GM18508 (cell line): ENCODE measurements at regions not wholly inside any gene's neighbourhood (a gene's known extent, or its start where the extent isn't known, plus 50 kb on each side); places are given as distances from the start of the nearest gene placed in this dataset.

Experiments used
- ATAC-seq: cut with Tn5 transposase; IDR thresholded peaks from one replicate; pipeline ENCODE4 v1.9.1; 2021; ENCODE audit warnings: moderate number of reproducible peaks; ENCODE audit not compliant: insufficient read depth, unreplicated experiment

DNA sequence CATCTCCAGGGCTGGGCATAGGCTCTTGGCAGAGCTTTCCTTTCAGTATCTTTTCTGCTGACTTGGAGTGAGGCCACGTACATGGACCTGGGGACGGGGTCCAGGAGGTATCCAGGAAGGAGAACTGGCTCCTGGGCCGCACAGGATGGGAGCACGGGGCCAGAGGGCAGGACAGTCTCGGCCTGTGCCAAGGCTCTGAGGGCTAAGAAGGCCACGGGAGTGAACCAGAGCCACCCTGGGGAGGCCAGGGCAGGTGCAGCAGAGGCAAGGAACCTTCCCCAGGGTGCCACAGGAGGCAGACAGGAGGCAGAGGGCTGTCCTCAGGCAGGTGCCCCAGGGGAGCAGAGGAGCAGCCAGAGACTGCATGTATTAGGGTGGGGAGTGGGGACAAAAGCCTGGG is 50.3 kb downstream of the PLXNA1 start:
- no peak for ATAC-seq

DNA sequence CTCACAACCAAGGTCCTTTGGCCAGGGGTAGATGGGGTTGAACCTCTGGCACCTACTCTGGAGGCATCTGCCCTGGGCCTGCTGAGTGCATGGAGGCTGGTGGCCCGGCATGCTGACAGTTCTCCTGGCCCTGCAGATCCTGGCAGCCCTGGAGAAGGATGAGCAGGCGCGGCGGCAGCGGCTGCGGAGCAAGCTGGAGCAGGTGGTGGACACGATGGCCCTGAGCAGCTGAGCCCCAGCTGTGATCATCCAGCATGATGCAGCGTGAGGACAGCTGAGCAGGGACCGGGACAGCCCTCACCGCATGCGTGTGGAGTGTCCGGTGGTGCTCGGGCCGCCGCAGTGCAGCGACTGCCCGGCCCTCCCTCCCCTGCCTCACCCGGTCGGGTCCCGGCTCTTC is 50.9 kb downstream of the PLXNA1 start:
- no peak for ATAC-seq

DNA sequence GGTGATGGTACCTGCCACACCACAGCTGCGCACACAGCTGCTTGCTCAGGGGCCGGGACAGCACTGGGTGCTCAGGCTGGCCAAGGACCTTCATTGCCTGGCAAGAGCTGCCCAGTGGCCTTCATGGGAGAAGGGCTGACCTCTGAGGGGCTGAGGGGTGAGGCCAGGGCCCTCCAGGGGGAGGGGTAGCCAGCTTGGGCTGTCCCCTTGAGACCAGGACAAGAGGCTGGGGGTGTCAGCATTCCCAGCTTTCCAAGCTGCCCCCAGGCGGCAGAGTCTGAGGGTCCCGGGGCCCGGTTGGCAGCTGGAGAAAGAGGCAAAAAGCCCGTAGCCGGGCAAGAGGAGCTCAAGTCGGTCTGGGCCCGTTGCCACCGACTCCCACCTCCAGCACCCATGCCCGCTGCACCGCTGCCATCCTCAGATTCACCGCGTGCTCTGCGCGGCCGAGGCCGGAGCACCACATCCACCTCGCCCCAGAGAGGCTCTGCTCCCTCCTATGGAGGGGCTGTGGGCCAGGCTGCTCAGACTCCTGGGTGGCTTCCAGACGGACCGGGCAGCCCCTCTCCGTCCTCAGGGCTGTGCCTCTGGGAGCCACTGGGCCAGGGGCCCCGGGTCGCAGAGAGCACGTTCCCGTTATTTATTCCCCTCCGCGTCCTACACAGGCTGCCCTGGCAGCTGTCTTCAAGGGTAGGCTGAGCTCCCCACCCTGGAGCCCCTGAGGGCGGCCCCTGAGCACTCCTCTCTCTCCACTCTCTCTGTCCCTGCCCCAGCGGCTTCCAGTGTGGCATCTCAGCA is 51.5 kb downstream of the PLXNA1 start:
- ATAC-seq = no peak

DNA sequence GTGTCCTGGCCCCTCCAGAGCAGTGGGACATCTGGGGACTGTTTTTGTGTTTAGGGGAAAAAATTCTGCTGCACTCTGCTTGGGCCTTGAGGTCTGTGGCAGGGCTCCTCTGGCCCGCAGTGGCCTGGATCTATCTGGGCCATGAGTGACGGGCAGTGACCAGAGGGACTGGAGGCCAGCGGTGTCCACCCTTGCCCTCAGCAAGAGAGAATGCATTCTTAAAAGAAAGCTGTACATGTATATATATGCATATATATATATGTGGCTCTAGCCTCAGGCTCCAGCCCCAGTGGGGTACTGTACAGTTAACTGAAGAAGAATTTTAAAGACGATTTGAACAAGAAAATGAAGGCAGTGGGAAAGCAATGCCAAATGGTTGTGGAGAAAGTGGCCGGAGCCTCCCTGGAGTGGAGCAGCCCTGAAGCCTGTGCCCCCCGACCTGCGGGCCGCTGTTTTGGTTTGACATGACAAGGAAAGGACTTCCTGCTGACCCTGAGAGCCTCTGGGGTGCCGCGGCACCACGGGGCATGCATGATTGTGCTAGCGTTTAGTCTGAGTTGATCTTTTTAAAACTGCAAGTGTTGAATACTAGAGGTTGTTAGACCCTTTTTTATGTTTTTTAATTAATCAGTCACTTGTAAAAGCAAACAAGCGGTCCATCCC is 52.2 kb downstream of the PLXNA1 start:
- ATAC-seq = no peak

DNA sequence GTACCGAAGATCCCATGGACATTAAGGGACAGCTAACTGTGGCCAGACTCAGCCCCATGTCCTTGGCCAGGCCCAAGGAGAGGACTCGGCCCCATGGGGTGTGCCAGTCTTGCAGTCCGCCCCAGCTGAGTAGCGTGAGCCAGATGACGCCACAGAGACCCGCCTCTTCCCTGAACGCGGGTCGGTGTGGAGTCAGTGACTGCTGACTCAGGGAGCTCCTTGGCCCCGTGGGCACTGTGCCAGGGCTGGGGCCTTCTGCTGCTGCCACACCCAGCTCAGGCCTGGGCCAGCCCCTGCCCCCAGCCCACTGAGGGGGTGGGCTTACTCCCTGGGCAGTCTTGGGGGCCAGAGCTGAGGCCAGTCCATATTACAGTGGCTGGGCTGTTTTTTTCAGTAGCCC is 52.8 kb downstream of the PLXNA1 start:
- ATAC-seq = no peak

DNA sequence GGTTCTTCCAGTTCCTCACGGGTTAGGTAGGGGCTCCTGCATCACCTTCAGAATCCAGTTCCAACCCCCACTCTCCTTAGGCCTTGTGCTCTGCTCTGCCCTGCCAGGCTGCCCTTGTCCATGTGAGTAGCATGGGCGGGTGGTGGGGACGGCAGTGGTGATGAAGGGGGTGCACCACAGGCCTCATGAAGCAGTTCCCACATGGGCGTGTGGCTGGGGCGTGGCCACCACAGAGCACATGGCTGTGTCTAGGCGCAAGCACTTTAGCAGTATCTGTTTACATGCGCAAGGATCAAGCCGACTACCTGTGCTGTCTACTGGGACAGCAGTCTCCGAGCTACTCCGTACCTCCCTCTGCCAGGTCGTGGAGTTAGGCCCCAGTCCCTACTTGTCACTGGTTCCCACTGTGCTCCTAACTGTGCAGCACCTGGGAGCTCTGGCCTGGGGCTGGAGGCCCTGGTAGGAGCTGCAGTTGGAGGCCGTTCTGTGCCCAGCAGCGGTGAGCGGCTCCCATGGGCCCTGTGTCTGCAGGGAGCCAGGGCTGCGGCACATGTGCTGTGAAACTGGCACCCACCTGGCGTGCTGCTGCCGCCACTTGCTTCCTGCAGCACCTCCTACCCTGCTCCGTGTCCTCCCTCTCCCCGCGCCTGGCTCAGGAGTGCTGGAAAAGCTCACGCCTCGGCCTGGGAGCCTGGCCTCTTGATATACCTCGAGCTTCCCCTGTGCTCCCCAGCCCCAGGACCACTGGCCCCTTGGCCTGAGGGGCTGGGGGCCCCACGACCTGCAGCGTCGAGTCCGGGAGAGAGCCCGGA is 53.5 kb downstream of the PLXNA1 start:
- ATAC-seq = no peak

DNA sequence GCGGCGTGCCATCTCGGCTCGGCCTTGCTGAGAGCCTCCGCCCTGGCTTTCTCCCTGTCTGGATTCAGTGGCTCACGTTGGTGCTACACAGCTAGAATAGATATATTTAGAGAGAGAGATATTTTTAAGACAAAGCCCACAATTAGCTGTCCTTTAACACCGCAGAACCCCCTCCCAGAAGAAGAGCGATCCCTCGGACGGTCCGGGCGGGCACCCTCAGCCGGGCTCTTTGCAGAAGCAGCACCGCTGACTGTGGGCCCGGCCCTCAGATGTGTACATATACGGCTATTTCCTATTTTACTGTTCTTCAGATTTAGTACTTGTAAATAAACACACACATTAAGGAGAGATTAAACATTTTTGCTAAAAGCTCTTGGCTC is 54.1 kb downstream of the PLXNA1 start:
- ATAC-seq = no peak

DNA sequence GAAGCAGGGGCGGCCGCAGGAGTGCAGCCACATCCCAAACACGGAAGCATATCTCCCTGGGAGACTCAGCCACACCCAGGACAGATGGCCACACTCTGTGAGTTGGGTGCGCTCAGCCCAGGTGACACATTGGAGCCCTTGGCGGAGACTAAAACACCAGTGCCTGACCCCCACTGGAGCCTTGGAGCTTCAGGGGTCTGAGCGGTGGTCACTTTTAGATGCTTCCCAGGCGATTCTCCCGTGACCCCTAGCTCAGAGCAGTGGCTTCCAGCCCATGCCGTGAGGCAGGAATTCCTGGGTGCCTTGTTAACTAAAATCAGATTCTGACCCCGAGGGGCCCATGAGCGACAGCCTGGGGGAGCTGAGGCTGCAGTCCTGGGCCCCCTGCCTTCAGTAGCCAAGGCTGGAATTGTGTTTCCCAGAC is 54.5 kb downstream of the PLXNA1 start:
- ATAC-seq = no peak

DNA sequence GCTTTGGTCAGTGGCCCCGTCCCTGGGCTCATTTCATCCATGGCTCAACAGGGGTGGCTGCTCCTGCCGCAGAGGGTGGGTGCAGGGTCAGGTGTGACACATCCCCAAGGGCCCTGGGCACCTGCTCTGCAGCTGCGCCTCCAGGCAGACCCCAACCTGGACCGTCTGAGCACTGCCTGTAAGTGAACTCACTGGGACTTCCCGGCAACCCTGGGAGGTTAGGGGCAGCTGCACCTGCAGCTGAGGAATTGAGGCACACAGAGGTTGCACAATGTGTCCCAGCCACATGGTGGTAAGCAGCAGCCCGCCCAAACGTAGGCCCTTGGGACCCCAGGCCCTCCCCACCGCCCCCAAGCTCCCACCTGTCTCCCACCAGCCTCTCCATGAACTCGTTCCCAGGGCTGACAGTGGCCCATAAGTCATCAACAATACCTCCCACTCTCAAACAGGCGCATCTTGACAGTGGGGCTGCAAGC is 55.1 kb downstream of the PLXNA1 start:
- ATAC-seq = no peak

DNA sequence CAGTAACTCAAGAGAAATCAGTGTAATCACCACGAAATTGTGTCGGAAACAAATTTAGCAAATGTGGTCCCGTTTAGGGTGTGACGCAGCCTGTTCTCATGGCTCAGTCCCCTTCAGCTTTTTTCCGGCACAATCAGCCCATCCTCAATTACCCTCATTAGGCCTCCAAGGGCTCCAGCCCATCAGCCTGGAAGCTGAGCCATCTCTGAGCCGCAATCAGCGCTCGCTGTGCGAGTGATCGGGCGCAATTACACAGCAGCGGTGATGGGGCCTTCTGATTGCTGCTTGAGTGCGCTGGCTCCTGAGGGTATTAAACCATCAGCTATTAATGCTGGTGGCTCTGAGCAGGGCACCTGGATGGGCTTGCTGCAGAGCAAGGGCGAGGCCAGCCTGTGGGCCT is 55.6 kb downstream of the PLXNA1 start:
- ATAC-seq = no peak

DNA sequence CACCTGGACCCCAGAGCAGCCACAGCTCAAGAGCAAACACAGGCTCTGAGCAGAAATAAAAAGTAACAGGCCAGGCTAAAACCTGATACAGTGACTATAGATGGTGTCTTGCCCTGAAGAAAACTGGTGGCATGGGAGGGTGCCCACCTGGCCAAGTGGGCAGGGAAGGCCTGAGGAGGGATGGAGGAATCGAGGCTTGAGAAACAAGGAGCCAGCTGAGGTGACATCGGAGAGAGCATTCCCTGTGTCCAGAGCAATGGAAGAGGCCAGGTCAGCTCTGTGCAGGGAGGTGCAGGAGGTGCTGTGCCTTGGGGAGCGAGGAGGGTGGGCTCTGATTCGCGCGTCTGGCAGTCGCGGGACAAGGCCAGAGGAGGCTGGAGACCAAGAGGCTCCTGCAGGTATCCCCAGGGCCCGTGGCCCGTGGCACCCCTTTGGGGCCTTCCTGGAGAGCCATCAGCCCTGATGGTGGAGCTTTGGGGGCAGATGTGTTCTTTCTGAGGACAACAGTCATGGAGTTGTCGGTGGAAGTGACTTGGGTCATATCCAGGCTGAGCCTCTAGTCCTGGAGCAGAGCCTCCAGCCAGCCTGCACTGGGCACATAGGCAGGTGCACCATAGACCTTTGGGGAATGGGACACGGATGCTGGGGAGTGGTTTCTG is 56.1 kb downstream of the PLXNA1 start:
- ATAC-seq = no peak

DNA sequence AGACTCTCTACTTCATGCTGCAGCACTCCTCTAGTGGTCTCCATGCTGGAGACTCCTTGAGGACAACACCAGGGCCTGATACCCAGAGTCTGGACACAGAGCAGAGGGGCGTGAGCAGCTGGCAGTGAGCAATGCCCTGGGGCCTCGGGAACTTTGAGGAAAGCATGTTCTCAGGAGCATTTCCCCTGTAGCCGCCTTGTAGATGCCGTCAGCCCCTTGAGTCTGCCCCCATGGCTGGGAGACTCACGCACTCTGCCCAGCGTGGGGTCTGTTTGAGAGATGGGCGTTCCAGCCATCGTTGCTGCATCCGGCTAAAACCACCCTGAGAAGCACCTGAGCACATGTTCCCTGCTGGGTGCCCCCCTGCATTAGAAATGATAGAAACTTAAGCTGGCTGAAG is 56.8 kb downstream of the PLXNA1 start:
- ATAC-seq = no peak

DNA sequence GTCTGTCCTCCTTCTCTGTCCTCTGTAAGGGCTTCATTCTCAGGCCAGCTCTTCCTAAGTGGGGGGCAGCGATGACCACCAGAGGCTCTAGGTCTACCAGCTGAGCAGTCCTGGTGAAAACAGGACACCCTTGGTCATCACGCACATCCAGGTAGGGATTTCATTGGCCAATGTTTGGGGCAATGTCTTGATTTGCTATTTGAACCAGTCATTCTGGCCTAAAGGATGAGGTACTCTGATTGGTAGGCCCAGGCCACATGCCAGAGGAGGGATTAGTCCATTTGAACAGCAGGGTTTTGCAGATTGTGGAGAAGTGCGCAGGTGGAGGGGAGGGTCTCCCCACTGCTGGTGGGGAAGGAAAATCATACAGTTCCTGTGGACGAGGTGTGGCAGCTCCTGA is 57.3 kb downstream of the PLXNA1 start:
- no peak for ATAC-seq

DNA sequence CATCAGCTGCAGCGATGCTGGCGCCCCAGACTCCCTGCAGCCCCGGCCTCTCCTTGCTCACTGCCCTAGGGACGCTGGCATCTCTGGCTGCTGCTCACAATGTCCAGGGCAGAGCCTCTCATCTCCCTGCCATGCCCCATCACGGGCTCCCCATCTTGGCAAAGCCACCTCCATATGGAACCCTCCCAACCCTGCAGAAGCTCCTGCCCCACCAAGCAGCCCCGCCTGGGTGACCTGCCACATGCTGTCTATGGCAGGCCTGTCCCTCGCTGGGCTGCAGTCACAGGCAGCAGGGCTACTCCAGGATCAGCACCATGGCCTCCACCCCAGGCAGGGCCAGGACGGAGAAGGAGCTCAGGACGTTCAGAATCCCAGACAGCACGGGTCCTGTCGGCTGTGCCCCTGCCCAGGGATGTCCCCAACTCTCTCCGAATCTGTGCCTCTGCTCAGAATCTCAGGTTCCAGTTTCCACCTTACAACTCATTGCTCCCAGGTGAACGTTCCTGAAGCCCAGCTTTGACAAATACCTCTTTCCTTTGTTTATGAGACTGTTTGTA is 58.4 kb downstream of the PLXNA1 start:
- no peak for ATAC-seq

DNA sequence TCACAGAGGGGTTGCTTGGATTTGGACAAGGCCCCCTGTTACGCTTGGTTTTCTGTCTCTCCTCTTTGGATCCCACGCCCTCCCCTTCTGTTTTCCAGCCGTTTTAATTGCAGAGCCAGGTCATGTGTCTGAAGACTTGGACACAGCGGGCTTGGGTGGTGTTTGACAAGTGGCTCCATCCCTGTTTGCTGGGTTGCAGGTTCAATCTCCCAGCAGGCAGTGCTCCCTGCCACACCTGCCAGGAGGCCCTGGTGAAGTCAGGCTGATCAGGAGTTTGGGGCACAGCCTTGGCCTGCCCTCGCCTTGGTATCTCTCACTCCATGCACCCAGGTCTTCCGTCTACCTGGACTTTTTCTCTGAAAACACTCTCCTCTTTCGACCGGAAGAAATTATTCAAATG is 59.0 kb downstream of the PLXNA1 start:
- no peak for ATAC-seq

DNA sequence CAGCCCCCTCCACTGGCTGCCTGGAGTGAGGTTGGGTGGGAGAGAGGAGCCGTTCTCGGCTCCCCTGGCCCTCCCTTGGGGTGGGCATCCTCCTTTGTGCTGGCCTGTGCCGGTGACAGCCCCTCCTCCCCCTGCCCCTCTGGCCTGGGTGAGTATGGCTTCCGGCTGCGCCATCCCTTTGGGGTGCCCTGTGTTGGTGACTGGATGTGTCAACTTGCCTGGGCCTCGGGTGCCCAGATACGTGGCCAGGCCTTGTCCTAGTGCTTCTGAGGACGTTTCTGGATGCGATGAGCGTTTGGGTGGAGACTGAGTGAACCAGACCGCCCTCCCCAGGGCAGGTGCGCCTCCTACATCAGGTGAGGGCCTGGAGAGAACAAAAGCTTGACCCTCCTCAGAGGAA is 59.7 kb downstream of the PLXNA1 start:
- no peak for ATAC-seq

DNA sequence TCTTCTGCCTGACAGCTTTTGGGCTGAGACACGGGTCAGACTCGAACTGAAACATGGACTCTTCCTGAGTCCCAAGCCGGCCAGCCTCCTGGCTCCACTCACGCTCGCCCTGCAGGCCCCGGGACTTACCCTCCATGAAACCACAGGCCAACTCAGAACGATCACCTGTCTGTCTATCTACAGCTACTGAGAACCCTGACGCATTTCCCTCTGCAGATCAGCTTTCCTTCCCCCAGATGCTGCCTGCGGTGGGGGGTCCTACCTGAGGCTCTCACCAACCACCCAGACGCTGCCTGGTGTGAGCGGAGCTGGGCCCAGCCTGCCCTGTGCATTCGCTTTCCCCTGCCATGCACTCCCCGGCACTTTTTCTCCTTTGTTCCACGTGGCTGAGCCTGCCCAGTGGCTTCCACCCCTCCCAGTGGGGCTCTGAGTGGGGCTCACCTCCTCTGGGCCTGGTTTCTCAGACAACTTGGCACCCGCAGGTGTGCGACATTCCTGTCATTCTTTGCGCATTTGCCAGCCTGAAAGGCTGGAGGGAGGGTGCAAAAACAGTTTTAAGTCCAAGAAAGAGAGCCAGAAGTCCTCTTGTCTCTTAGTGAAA is 60.2 kb downstream of the PLXNA1 start:
- ATAC-seq = no peak

DNA sequence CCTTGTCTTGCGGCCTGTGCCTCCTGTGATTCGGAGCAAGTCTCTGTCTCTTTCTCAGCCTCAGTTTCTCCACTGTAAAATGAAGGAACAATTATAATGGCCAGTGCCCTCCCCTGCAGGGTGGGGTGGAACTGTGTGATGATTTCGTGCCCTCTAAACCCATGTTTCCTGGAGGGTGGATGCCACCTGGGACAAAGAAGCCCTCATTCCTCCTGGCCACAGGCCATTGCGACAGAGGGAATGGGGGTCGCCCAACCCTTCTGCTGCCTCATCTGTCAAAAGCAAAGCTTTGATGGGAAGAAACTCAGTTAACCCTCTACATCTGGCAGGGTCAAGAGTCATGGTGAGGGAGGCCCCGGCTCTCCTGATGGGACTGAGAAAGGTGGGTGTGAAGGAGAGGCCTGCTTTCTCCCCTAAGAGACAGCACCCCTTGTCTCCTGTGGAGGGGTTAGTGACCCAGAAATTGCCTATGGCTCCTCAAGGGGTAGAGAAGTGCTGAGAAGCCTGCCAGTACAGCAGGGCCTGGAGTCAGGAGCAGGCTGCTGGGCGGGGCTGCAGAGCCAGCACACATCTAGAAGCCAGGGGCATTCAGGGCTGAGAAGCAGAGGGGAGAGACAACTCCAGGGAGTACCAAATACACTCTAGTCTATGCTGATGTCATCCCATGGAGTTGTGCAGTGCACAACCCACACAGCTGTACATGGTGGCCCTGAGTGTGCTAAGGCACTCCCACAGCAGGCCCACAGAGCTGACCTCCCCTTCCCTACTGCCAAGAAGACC is 61.0 kb downstream of the PLXNA1 start:
- ATAC-seq = no peak

DNA sequence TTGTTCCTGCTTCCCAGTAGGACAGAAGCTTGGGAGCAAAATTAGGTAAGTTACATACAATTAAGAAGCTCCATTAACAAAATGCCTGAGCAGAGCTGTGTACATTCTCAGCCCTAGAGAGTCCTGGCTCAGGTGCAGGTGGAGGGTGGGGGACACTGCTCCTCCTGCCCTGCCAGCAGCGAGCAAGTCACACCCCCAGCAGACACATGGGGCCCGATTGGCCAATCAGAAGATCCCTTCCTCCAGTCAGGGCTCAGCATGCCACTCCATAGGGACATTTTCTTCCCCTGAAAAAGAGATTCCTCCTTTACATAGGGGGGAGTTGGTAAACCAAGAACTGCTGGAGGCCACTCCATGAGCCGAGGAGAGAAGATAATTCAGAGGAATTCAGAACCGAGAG is 62.1 kb downstream of the PLXNA1 start:
- ATAC-seq = no peak
